KBM-7 (cell line): ENCODE measurements at regions not wholly inside any gene's neighbourhood (a gene's known extent, or its start where the extent isn't known, plus 50 kb on each side); places are given as distances from the start of the nearest gene placed in this dataset.
"Not testable (repeated sequence)": the region's sequence is repeated elsewhere in the genome, so short reads cannot be mapped to it uniquely, and the experiment has no call there.

Source experiments
- DNase-seq: peaks from one replicate; pipeline ENCODE4 v3.0.0-alpha.2; 2015
- in situ Hi-C: fragments of 300-500 bp; cut with MboI; formaldehyde crosslinking; loops from 2 replicates; pipeline ENCODE4 v1.14.3; 2020; ENCODE audit warnings: low sequenced_read_pairs, low pct_unique_long_range_greater_than_20kb, mixed read lengths

GRCh38 chr13:105758918-105759860, 776.3 kb downstream of the EFNB2 start:
- in situ Hi-C loops = no loop called here
- no peak for DNase-seq

DNA sequence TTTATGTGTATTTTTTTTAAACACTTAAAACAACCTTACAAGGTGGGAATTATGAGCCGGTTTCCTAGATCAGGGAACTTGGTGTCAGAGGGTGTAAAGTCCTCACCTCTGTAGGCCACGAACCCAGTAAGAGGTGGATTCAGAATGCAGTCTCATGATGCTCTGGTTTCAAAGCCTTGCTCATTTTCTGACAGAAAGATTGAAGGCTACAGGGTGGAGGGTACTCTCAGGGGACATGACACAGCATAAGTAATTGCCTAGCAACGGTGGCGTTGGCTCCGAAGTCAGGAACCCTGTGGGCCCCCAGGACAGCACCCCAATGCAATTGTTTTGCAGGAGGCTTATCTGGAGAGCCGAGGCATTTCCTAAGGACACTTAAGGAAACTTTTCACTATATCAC, 794.7 kb downstream of the EFNB2 start:
- DNase-seq = no peak

GRCh38 chr13:105737688-105738087, 797.8 kb downstream of the EFNB2 start:
- DNase-seq = no peak
- in situ Hi-C loops = no loop called here

More for the DNA sequence above, 794.7 kb downstream of the EFNB2 start:
- in situ Hi-C loops = no loop called here

- in situ Hi-C loops = no loop called here
- no peak for DNase-seq
These were observed 800.2 kb downstream of the EFNB2 start for GRCh38 chr13:105735281-105735680.

GRCh38 chr13:105732806-105733529, 802.5 kb downstream of the EFNB2 start:
- DNase-seq = no peak
- in situ Hi-C loops = no loop called here

DNA sequence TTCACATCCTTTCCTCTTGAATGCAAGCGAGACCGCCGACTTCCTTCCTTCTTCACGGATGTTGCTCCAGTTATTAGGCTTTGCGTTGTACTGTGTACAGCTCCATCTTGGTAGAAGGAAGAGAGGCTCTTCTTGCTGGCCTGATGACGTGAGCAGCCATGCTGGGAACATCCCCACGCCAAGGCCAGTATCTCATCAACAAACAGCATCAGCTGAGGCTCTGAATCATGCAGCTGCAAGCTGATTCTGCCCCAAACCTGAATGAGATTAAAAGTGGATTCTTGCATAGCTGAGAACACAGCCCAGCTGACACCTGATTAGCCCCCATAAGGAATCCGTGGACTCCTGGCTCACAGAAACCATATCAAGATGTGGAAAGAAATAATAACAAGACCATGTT, 809.6 kb downstream of the EFNB2 start:
- in situ Hi-C loops = no loop called here
- DNase-seq = no peak

GRCh38 chr13:105721016-105721415, 814.4 kb downstream of the EFNB2 start:
- DNase-seq = no peak
- in situ Hi-C loops = no loop called here

GRCh38 chr13:105719859-105720258, 815.6 kb downstream of the EFNB2 start:
- no peak for DNase-seq
- in situ Hi-C loops = no loop called here

DNA sequence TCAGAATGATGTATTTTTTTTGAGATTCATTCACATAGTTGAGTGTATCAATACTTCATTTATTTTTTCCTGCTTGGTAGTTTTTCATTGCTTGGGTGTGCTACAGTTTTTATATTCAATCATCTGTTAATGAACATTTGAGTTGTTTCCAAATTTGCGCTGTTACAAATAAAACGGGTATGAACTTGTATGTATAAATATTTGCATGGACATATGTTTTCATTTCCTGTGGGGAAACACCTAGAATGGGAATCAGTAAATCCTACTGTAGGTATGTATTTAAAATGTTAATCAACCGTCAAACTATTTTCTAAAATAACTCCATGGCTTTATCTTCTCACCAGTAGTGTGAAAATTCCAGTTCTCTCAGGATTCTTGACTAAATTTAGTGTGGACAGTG, 826.3 kb downstream of the EFNB2 start:
- in situ Hi-C loops = no loop called here
- no peak for DNase-seq

- no peak for DNase-seq
- in situ Hi-C loops = no loop called here
These were observed 831.6 kb downstream of the EFNB2 start for GRCh38 chr13:105703843-105704242.

- no peak for DNase-seq
- in situ Hi-C loops = no loop called here
These were observed 833.0 kb downstream of the EFNB2 start for GRCh38 chr13:105702441-105702840.

- DNase-seq = no peak
- in situ Hi-C loops = no loop called here
These were observed 842.7 kb downstream of the EFNB2 start for GRCh38 chr13:105692769-105693168.

DNA sequence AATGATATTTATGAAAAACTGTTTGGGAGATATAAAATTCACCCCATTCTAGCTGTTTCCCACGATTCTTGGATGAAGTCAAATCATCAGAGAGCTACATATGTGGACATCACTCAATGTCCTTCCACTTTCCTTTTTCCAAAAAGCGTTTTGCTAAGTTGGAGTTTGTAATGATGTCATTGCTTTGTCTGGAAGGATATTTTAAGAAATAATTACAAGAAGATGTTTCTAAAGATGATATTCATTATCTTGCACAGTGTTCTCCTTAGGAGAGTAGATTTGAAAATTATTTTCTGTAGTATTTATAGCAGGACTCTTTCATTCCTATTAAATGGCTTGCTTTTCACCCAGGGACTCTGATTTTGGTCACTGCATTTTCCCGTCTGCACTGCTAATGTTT, 851.2 kb downstream of the EFNB2 start:
- DNase-seq = no peak
- in situ Hi-C loops = no loop called here

- no peak for DNase-seq
- in situ Hi-C loops = no loop called here
These were observed 855.6 kb downstream of the EFNB2 start for GRCh38 chr13:105679838-105680237.

DNA sequence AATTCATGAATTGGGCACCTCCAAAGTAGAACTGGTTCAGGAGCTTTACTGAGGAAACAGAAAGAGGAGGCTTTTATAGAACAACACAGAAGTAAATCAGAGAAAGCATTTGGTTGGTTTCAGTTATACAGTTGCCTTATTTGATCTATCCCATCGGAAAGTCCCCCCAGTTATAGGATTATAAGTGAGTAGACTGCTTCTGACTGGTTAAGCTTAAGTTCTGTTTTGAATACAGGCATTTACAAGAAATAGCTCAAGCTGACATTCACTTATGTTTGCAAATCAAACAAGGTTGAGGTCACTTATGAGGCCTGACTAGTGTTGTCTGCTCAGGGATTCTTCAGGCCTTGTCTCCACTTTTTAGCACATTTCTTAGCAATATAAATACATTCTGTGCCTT, 857.4 kb downstream of the EFNB2 start:
- DNase-seq = no peak
- in situ Hi-C loops = no loop called here

GRCh38 chr13:105672881-105673280, 862.6 kb downstream of the EFNB2 start:
- in situ Hi-C loops = no loop called here
- no peak for DNase-seq

DNA sequence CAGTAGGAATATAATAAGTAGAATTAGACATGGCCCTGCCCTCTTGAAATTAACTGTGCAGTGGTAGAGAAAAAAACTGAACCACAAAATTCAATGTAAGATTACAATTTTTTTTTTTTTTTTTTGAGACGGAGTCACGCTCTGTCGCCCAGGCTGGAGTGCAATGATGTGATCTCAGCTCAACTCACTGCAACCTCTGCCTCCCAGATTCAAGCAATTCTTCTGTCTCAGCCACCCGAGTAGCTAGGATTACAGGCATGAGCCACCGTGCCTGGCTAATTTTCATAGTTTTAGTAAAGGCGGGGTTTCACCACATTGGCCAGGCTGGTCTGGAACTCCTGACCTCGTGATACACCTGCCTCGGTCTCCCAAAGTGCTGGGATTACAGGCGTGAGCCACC, 864.3 kb downstream of the EFNB2 start:
- DNase-seq, in situ Hi-C loops: not testable (repeated sequence)

GRCh38 chr13:105670179-105670990, 865.1 kb downstream of the EFNB2 start:
- in situ Hi-C loops = no loop called here
- no peak for DNase-seq

DNA sequence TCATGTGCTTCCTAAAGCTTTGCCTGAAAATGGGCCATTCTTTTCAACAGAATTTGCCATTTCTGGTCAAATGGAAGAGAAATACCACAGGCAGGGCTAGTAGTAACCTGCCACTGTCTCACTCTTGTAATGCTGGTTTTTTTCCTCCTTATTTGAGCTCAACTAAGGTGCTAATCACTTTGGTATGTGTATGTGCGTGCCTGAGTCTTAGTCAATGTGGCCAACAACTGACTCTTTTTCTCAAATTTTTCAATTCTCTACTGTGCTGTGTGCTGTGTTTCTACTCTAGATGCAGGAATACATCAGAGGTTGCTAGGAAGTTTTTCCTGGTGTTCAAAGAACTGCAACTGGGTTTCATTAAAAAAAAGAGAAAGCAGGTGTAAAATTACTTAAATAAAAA, 870.2 kb downstream of the EFNB2 start:
- no peak for DNase-seq
- in situ Hi-C loops = no loop called here

DNA sequence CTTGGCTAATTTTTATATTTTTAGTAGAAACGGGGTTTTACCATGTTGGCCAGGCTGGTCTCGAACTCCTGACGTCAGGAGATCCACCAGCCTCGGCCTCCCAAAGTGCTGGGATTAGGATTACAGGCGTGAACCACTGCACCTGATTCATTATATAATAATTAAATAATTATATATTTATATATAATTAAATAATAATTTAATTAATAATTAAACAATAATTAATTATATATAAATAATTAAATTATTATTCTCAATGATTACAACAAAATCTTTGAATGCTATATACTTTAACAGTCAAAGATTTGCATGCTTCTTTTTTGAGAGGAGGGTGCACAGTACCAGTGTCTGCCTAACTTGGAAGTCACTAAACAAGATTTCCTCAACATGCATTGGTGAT, 872.3 kb downstream of the EFNB2 start:
- in situ Hi-C loops = no loop called here
- DNase-seq = no peak
